ENCODE measurements at regions not wholly inside any gene's neighbourhood (a gene's known extent, or its start where the extent isn't known, plus 50 kb on each side); places are given as distances from the start of the nearest gene placed in this dataset.

DNA sequence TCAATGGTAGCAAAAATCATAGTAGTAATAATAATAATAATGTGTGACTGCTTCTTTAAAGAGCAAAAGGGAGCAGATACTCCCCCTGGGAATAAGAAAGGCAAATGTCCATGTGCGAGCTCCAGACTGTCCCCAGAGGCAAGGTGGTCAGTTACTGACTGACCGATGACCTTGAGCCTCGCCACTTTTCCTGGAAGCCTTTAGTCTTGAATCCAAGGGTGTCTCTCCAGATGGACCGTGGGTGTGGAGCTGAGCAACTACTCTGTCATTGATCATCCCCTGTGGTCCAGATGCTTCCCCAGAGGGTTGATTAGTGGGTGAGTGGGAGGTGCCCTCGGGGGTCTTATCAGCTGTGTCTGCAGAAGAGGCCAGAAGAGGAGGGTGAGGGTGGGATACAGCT is 418.5 kb upstream of the TBX3 start:
- Mint-ChIP-seq H3K27ac (no peak overlapping the region), H3K4me1 (peaks cover 22% of the 10 kb centered on the region), H3K9me3 (peaks cover 16% of the 10 kb centered on the region), H3K36me3 (ENCODE audit: low read depth) (no peaks in the 10 kb centered on the region), H3K4me3 (no peak overlapping the region), H3K27me3 (ENCODE audit: low read depth, poor library complexity) (peaks cover 6% of the 10 kb centered on the region)
- TF ChIP-seq, protein P1, sequence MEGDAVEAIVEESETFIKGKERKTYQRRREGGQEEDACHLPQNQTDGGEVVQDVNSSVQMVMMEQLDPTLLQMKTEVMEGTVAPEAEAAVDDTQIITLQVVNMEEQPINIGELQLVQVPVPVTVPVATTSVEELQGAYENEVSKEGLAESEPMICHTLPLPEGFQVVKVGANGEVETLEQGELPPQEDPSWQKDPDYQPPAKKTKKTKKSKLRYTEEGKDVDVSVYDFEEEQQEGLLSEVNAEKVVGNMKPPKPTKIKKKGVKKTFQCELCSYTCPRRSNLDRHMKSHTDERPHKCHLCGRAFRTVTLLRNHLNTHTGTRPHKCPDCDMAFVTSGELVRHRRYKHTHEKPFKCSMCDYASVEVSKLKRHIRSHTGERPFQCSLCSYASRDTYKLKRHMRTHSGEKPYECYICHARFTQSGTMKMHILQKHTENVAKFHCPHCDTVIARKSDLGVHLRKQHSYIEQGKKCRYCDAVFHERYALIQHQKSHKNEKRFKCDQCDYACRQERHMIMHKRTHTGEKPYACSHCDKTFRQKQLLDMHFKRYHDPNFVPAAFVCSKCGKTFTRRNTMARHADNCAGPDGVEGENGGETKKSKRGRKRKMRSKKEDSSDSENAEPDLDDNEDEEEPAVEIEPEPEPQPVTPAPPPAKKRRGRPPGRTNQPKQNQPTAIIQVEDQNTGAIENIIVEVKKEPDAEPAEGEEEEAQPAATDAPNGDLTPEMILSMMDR (IDR thresholded peaks at IDR 0.05): no peak
- no peak for DNase-seq

GRCh38 chr12:115101520-115101919 is 417.5 kb upstream of the TBX3 start:
- H3K4me1 Mint-ChIP-seq: peaks cover 21% of the 10 kb centered on the region
- H3K27ac Mint-ChIP-seq: no peak overlapping the region
- no peak for DNase-seq
- peaks cover 6% of the 10 kb centered on the region for H3K27me3 Mint-ChIP-seq (ENCODE audit: low read depth, poor library complexity)
- peaks cover 16% of the 10 kb centered on the region for H3K9me3 Mint-ChIP-seq
- no peak overlapping the region for H3K4me3 Mint-ChIP-seq
- H3K36me3 Mint-ChIP-seq (ENCODE audit: low read depth): no peaks in the 10 kb centered on the region
- TF ChIP-seq, protein P1 (IDR thresholded peaks at IDR 0.05): no peak

- no peak for DNase-seq
- no peaks in the 10 kb centered on the region for H3K36me3 Mint-ChIP-seq (ENCODE audit: low read depth)
- peaks cover 16% of the 10 kb centered on the region for H3K9me3 Mint-ChIP-seq
- H3K4me1 Mint-ChIP-seq: peaks cover 12% of the 10 kb centered on the region
- peaks cover 18% of the 10 kb centered on the region for H3K27me3 Mint-ChIP-seq (ENCODE audit: low read depth, poor library complexity)
- no peak overlapping the region for H3K4me3 Mint-ChIP-seq
- TF ChIP-seq, protein P1 (IDR thresholded peaks at IDR 0.05): no peak
- H3K27ac Mint-ChIP-seq: no peak overlapping the region
Measured at GRCh38 chr12:115097416-115097815, 413.4 kb upstream of the TBX3 start.

DNA sequence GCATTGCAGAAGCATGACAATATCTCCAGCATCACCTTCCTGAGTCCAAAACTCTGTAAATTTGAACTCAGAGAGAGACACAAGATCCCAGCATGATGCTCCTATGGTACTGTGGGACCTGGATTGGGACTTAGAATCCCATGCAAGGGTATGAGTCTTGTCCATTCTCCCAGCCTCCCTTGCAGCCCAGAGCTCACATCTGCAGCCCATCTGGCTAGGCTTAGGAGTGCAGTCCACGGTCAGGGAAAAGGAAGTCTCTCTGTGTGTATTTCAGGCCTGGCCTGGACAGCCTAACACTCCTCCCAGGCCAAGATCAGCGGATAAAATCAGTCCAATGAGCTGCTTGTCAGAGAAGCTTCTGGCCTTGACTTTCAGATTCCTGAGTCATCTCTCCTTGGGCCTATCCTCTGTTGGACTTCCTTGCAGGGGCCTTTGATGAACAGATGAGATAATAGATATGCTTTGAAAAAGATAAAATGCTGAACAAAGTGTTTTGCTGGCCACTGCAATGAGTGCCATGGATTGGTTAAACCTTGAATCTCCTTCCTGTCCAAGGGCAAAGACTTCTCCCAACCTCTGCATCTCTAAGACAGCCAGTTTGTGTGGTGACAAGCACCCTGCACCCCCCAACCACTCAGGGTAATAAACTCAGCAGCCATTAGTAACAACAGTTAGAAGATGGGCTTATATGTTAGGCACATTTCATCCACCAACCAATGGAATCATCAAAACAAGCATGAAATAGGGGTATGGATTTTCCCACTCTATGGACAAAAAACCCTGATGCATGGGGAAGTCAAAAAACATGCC is 412.8 kb upstream of the TBX3 start:
- peaks cover 16% of the 10 kb centered on the region for H3K9me3 Mint-ChIP-seq
- peaks cover 18% of the 10 kb centered on the region for H3K27me3 Mint-ChIP-seq (ENCODE audit: low read depth, poor library complexity)
- TF ChIP-seq, protein P1 (IDR thresholded peaks at IDR 0.05): no peak
- H3K36me3 Mint-ChIP-seq (ENCODE audit: low read depth): no peaks in the 10 kb centered on the region
- H3K4me3 Mint-ChIP-seq: no peak overlapping the region
- DNase-seq: no peak
- H3K4me1 Mint-ChIP-seq: peaks cover 5% of the 10 kb centered on the region
- no peak overlapping the region for H3K27ac Mint-ChIP-seq

- H3K9me3 Mint-ChIP-seq: peaks cover 13% of the 10 kb centered on the region
- H3K27me3 Mint-ChIP-seq (ENCODE audit: low read depth, poor library complexity): peaks cover 21% of the 10 kb centered on the region
- no peak overlapping the region for H3K27ac Mint-ChIP-seq
Measured at GRCh38 chr12:115095073-115095748, 411.2 kb upstream of the TBX3 start.

More at GRCh38 chr12:115095073-115095748, 411.2 kb upstream of the TBX3 start:
- peaks cover 5% of the 10 kb centered on the region for H3K4me1 Mint-ChIP-seq
- H3K4me3 Mint-ChIP-seq: no peak overlapping the region
- DNase-seq: no peak
- H3K36me3 Mint-ChIP-seq (ENCODE audit: low read depth): no peaks in the 10 kb centered on the region
- TF ChIP-seq, protein P1 (IDR thresholded peaks at IDR 0.05): no peak

Measured in nephron progenitor cell (in vitro differentiated cells).